GM12878 (cell line): ENCODE measurements at regions not wholly inside any gene's neighbourhood (a gene's known extent, or its start where the extent isn't known, plus 50 kb on each side); places are given as distances from the start of the nearest gene placed in this dataset.
A peak's percentile ranks its signal among the peaks of the same experiment; 100 is the strongest.

Experiments
- ATAC-seq: fragments of 200-7000 bp; cut with Tn5 transposase; 3 replicates; pipeline ENCODE4 v1.9.1; 2020; ENCODE audit warnings: mild to moderate bottlenecking, moderate library complexity
- BruUV-seq: library from RNA; stranded (reverse); fragments of 400-500 nt; replicated peaks from 2 replicates; lab custom pipeline; 2021; lab: Mats Ljungman, UMichigan
- CTCF ChIA-PET: fragments of 300-600 bp; sonication (Branson Sonifier 250); formaldehyde crosslinking; extraction: SDS; loops from one replicate; lab custom pipeline; 2021; ENCODE audit warnings: inconsistent platforms; lab: Yijun Ruan, JAX
- POLR2A ChIA-PET: fragments of 350-600 bp; formaldehyde crosslinking; extraction: SDS; loops from one replicate; lab custom pipeline; 2021; ENCODE audit warnings: inconsistent platforms; lab: Charles Lee
- RAD21 ChIA-PET: fragments of 300-600 bp; sonication (Branson Sonifier 250); formaldehyde crosslinking; loops from one replicate; lab custom pipeline; 2023; ENCODE audit warnings: antibody characterized with exemption; ENCODE audit not compliant: unreplicated experiment; lab: Charles Lee
- SMC1A ChIA-PET: fragments of 300-600 bp; sonication (Branson Sonifier 250); formaldehyde crosslinking; loops from one replicate; lab custom pipeline; 2023; ENCODE audit not compliant: unreplicated experiment, uncharacterized antibody; lab: Charles Lee
- DNase-seq: peaks from one replicate; pipeline ENCODE4 v3.0.0-alpha.2; 2011; ENCODE audit warnings: low read depth, low spot score
- FAIRE-seq: peaks from 3 replicates; lab custom pipeline; 2011; peaks lifted over from hg19 to GRCh38; lab: Jason Lieb, UNC
- H2AFZ ChIP-seq: 2 replicates; pipeline ENCODE4 v1.6.0; 2011; ENCODE audit warnings: low read depth, low read length, control low read depth; ENCODE audit not compliant: control insufficient read depth
- H3K27ac ChIP-seq: 2 replicates; pipeline ENCODE4 v1.5.1; 2011; ENCODE audit warnings: control low read depth; ENCODE audit not compliant: control insufficient read depth, insufficient read depth
- H3K27me3 ChIP-seq, 2 experiments: replicated peaks in 1 of 2; 2 replicates each; pipeline versions ENCODE4 v1.6.0 to v1.6.1; 2011; ENCODE audit warnings: low read length in 1 of 2; ENCODE audit not compliant: control insufficient read depth in 2 of 2, insufficient read depth in 2 of 2
- H3K36me3 ChIP-seq, 2 experiments: 2 replicates each; pipeline ENCODE4 v1.5.1; 2011; ENCODE audit warnings: low read length in 1 of 2; ENCODE audit not compliant: control insufficient read depth in 2 of 2, insufficient read depth in 2 of 2
- H3K4me1 ChIP-seq: 2 replicates; pipeline ENCODE4 v1.6.1; 2011; ENCODE audit warnings: mild to moderate bottlenecking, low read length, moderate library complexity, mixed read lengths; ENCODE audit not compliant: control insufficient read depth, insufficient read depth
- H3K4me2 ChIP-seq: 2 replicates; pipeline ENCODE4 v1.6.0; 2011; ENCODE audit warnings: control low read depth; ENCODE audit not compliant: control insufficient read depth, insufficient read depth
- H3K4me3 ChIP-seq: fragments of 200-600 bp; sonication (generic); 2 replicates; pipeline ENCODE4 v1.5.1; 2016
- H3K79me2 ChIP-seq: 2 replicates; pipeline ENCODE4 v1.6.0; 2011; ENCODE audit warnings: low read length; ENCODE audit not compliant: control insufficient read depth, insufficient read depth
- H3K9ac ChIP-seq: 2 replicates; pipeline ENCODE4 v1.8.0; 2011; ENCODE audit warnings: low read length, control low read depth, mixed read lengths; ENCODE audit not compliant: control insufficient read depth, insufficient read depth
- H3K9me3 ChIP-seq: replicated peaks from 3 replicates; pipeline ENCODE4 v1.5.1; 2011; ENCODE audit warnings: mild to moderate bottlenecking, low read length; ENCODE audit not compliant: control insufficient read depth, insufficient read depth
- H4K20me1 ChIP-seq: 2 replicates; pipeline ENCODE4 v1.6.0; 2011; ENCODE audit not compliant: control insufficient read depth, insufficient read depth
- CBX5 ChIP-seq: sonication (generic); IDR thresholded peaks from 2 replicates; pipeline ENCODE4 v1.6.1; 2016; ENCODE audit warnings: low read depth, moderate library complexity, mild to moderate bottlenecking, inconsistent platforms
- E2F8 ChIP-seq: fragments of 450-650 bp; IDR thresholded peaks from 2 replicates; pipeline ENCODE4 v1.6.1; 2018; ENCODE audit warnings: mild to moderate bottlenecking, low read depth, moderate library complexity; ENCODE audit not compliant: partially characterized antibody
- PKNOX1 ChIP-seq: fragments of 450-650 bp; IDR thresholded peaks from 2 replicates; pipeline ENCODE4 v1.6.1; 2016; ENCODE audit warnings: mild to moderate bottlenecking
- SMAD1 ChIP-seq: fragments of 450-650 bp; IDR thresholded peaks from 2 replicates; pipeline ENCODE4 v1.6.1; 2018; ENCODE audit warnings: mild to moderate bottlenecking, low read depth; ENCODE audit not compliant: partially characterized antibody
- SREBF1 ChIP-seq: IDR thresholded peaks from 2 replicates; pipeline ENCODE4 v1.6.1; 2012; ENCODE audit warnings: mild to moderate bottlenecking, low read length
- TCF3 ChIP-seq: IDR thresholded peaks from 2 replicates; pipeline ENCODE4 v1.6.1; 2012; ENCODE audit warnings: low read depth, mild to moderate bottlenecking, low read length, borderline replicate concordance; ENCODE audit not compliant: insufficient read depth
- WGBS: methylation state at CpG from one replicate; pipeline ENCODE4 v1.1.6; 2016; ENCODE audit warnings: low lambda C conversion rate; ENCODE audit not compliant: insufficient replicate concordance, insufficient coverage; ENCODE audit errors: missing lambda C conversion rate; 5-methylcytosine and 5-hydroxymethylcytosine counted together
- in situ Hi-C: fragments of 300-500 bp; cut with MboI; formaldehyde crosslinking; loops from 9 replicates; pipeline ENCODE4 v1.14.3; 2018; ENCODE audit warnings: mixed read lengths
- intact Hi-C: fragments of 100-400 bp; cut with micrococcal nuclease; formaldehyde crosslinking; loops from one replicate; pipeline ENCODE4 v1.14.2; 2022; ENCODE audit not compliant: unreplicated experiment

- TF ChIP-seq E2F8, result no peak
Measured at GRCh38 chr6:4489538-4489937, 286.7 kb upstream of the CDYL start (continued).

- intact Hi-C loops (no loop called here), in situ Hi-C loops (no loop called here)
- Histone ChIP-seq H3K4me1 (no peaks in the 10 kb centered on the region), H3K79me2 (no peaks in the 10 kb centered on the region), H3K4me3 (no peak overlapping the region), H3K27ac (no peak overlapping the region), H3K9ac (no peak overlapping the region), H3K9me3 (peaks cover 2% of the 10 kb centered on the region; the same call in 2 of the 3 replicates), H3K27me3 (no peaks in the 10 kb centered on the region), H3K4me2 (no peak overlapping the region), H4K20me1 (no peaks in the 10 kb centered on the region), H2AFZ (no peak overlapping the region), H3K36me3 (no peaks in the 10 kb centered on the region)
- BruUV-seq, result no TSS peak
- ChIA-PET CTCF (no interaction called here), SMC1A (no interaction called here), POLR2A (no interaction called here), RAD21 (no interaction called here)
- ATAC-seq (no peak), FAIRE-seq (no peak), DNase-seq (no peak)
- 16% methylated on average over 3 of the region's 3 CpGs for whole genome bisulfite sequencing
- TF ChIP-seq TCF3, result no peak
- TF ChIP-seq PKNOX1, result no peak
- no peak for TF ChIP-seq SMAD1
- 0 out of 2 replicates have a peak, but pooled peaks have one; percentile 29 for TF ChIP-seq CBX5
- no peak for TF ChIP-seq SREBF1
Measured at GRCh38 chr6:4488389-4488788, 287.8 kb upstream of the CDYL start.
